B cell (primary cell): ENCODE measurements at regions not wholly inside any gene's neighbourhood (a gene's known extent, or its start where the extent isn't known, plus 50 kb on each side); places are given as distances from the start of the nearest gene placed in this dataset.

Experiments used
- ATAC-seq: fragments of 200-7000 bp; cut with Tn5 transposase; one replicate; pipeline ENCODE4 v1.10.0; 2021; ENCODE audit warnings: low read depth, mild to moderate bottlenecking, moderate number of reproducible peaks, moderate library complexity
- CTCF ChIA-PET: fragments of 350-600 bp; sonication (Branson Sonifier 250); formaldehyde crosslinking; loops from one replicate; lab custom pipeline; 2021; ENCODE audit warnings: antibody characterized with exemption, inconsistent platforms; lab: Charles Lee
- POLR2A ChIA-PET: fragments of 350-600 bp; sonication (Branson Sonifier 250); formaldehyde crosslinking; loops from one replicate; lab custom pipeline; 2021; ENCODE audit warnings: antibody characterized with exemption; lab: Charles Lee
- DNase-seq: peaks from one replicate; pipeline ENCODE4 v3.0.0; 2013
- H2AFZ ChIP-seq: 2 replicates; pipeline ENCODE4 v1.6.1; 2012; ENCODE audit warnings: mild to moderate bottlenecking, low read depth, low read length; ENCODE audit not compliant: insufficient read depth, poor library complexity, severe bottlenecking
- H3K27ac ChIP-seq, 2 donors: 1 replicate in 1 of 2; 2 replicates in 1 of 2; pipeline ENCODE4 v1.5.1; 2012 to 2013; ENCODE audit warnings: low read length in 2 of 2, mild to moderate bottlenecking in 2 of 2, moderate library complexity in 1 of 2
- H3K27me3 ChIP-seq, 4 experiments: fragments of 200-600 bp in 1 of 4; sonication (generic) in 1 of 4; replicated peaks in 1 of 4; 1 replicate in 2 of 4; 2 replicates in 2 of 4; pipeline versions ENCODE4 v1.6.1 to v1.7.0; 2013 to 2016; ENCODE audit warnings: low read length in 3 of 4, mild to moderate bottlenecking in 2 of 4, mixed read lengths in 1 of 4, moderate library complexity in 1 of 4; ENCODE audit not compliant: insufficient read depth in 4 of 4, control insufficient read depth in 3 of 4; ENCODE audit errors: control extremely low read depth in 1 of 4
- H3K36me3 ChIP-seq, 2 experiments: replicated peaks in 1 of 2; 1 replicate in 1 of 2; 2 replicates in 1 of 2; pipeline versions ENCODE4 v1.6.1 to v1.7.1; 2013; ENCODE audit warnings: low read length in 1 of 2; ENCODE audit not compliant: insufficient read depth in 2 of 2, control insufficient read depth in 1 of 2; ENCODE audit errors: control extremely low read depth in 1 of 2, extremely low read depth in 1 of 2
- H3K4me1 ChIP-seq, 2 donors: fragments of 200-600 bp in 1 of 2; sonication (generic) in 1 of 2; 1 replicate in 1 of 2; 2 replicates in 1 of 2; pipeline versions ENCODE4 v1.5.1 to v1.6.1; 2013 to 2017; ENCODE audit warnings: low read length in 2 of 2; ENCODE audit not compliant: control insufficient read depth in 2 of 2, insufficient read depth in 2 of 2
- H3K4me2 ChIP-seq: replicated peaks from 2 replicates; pipeline ENCODE3; 2012; ENCODE audit warnings: mild to moderate bottlenecking, low read depth, low read length; ENCODE audit not compliant: poor library complexity, severe bottlenecking
- H3K4me3 ChIP-seq, 5 experiments: fragments of 200-600 bp in 1 of 5; sonication (generic) in 1 of 5; 1 replicate in 3 of 5; 2 replicates in 2 of 5; pipeline versions ENCODE4 v1.5.1 to v1.7.0; 2011 to 2016; ENCODE audit warnings: low read length in 4 of 5, mild to moderate bottlenecking in 4 of 5, low read depth in 2 of 5, control low read depth in 1 of 5, moderate library complexity in 1 of 5; ENCODE audit not compliant: insufficient read depth in 1 of 5; ENCODE audit errors: control extremely low read depth in 1 of 5, extremely low read depth in 1 of 5
- H3K79me2 ChIP-seq: fragments of 200-600 bp; sonication (generic); one replicate; pipeline ENCODE4 v1.6.0; 2016; ENCODE audit warnings: low read length; ENCODE audit not compliant: control insufficient read depth, insufficient read depth
- H3K9ac ChIP-seq: fragments of 200-600 bp; sonication (generic); 2 replicates; pipeline ENCODE4 v1.6.1; 2017; ENCODE audit warnings: mild to moderate bottlenecking, low read length, moderate library complexity
- H3K9me3 ChIP-seq, 3 donors: one replicate each; pipeline versions ENCODE4 v1.6.1 to v1.7.1; 2013; ENCODE audit warnings: low read length in 2 of 3; ENCODE audit not compliant: control insufficient read depth in 2 of 3, insufficient read depth in 1 of 3; ENCODE audit errors: control extremely low read depth in 1 of 3
- H4K20me1 ChIP-seq: 2 replicates; pipeline ENCODE4 v1.6.0; 2012; ENCODE audit warnings: mild to moderate bottlenecking, low read length; ENCODE audit not compliant: insufficient read depth, control insufficient read depth, poor library complexity, severe bottlenecking
- H3K27ac Mint-ChIP-seq: one replicate; pipeline ENCODE4 v1.8.0; 2021; ENCODE audit warnings: mixed read lengths
- H3K27me3 Mint-ChIP-seq: one replicate; pipeline ENCODE4 v1.8.0; 2021; ENCODE audit warnings: mixed read lengths
- H3K4me1 Mint-ChIP-seq: one replicate; pipeline ENCODE4 v1.8.0; 2021; ENCODE audit warnings: mixed read lengths
- H3K4me3 Mint-ChIP-seq: one replicate; pipeline ENCODE4 v1.8.0; 2021; ENCODE audit warnings: mixed read lengths
- H3K9me3 Mint-ChIP-seq: one replicate; pipeline ENCODE4 v1.8.0; 2022; ENCODE audit warnings: mixed read lengths; ENCODE audit not compliant: insufficient read depth
- EZH2 ChIP-seq: IDR thresholded peaks from 2 replicates; pipeline ENCODE4 v1.6.1; 2012; ENCODE audit warnings: borderline replicate concordance, low read depth, mild to moderate bottlenecking, moderate library complexity, low read length; ENCODE audit not compliant: insufficient read depth, poor library complexity, severe bottlenecking
- WGBS: methylation state at CpG from one replicate; pipeline ENCODE4 v1.1.5; 2013; ENCODE audit warnings: missing lambda C conversion rate; ENCODE audit not compliant: insufficient coverage; 5-methylcytosine and 5-hydroxymethylcytosine counted together
- intact Hi-C: fragments of 100-400 bp; cut with micrococcal nuclease; formaldehyde crosslinking; loops from one replicate; pipeline ENCODE4 v1.10.0; 2022
- TF ChIP-seq, protein P1 (sequence below): fragments of 200-600 bp; IDR thresholded peaks from one replicate; pipeline ENCODE4 v1.8.0; 2022; ENCODE audit warnings: antibody characterized with exemption, mild to moderate bottlenecking

DNA sequence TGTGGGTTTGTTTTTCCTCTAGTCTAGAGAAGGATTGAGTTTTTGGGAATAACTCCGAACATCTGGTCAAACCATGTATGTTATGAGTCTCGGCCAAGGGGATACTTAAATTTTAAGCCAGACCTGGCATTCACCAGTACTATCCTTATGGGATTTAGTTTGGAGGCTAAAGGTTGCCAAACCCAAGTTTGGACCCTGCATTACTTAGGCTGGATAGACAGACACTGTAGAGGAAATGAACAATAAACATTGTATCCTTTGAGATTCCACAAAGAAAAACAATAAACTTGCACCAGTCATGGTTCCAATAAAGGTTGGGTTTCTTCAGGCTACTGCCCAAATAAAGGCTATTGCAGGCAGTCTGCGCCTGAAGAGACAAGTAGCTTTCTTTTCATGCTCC lies 296.7 kb upstream of the MEF2C start:
- H3K9ac ChIP-seq, result no peak overlapping the region
- intact Hi-C loops, result loop anchor here (10.0 kb wide), 1 partner anchor 545 kb away; no protein-coding TSS in a partner anchor
- Mint-ChIP-seq H3K27ac (no peak overlapping the region), H3K27me3 (no peaks in the 10 kb centered on the region), H3K4me3 (no peak overlapping the region), H3K9me3 (no peaks in the 10 kb centered on the region), H3K4me1 (no peaks in the 10 kb centered on the region)
- CTCF ChIA-PET, result no interaction called here
- DNase-seq, result no peak
- H3K36me3 ChIP-seq, result no peaks in the 10 kb centered on the region
- WGBS, result 100% methylated on average over 1 of the region's 3 CpGs
- H3K27me3 ChIP-seq, result no peaks in the 10 kb centered on the region
- H3K4me1 ChIP-seq, result no peaks in the 10 kb centered on the region
- TF ChIP-seq, protein P1, sequence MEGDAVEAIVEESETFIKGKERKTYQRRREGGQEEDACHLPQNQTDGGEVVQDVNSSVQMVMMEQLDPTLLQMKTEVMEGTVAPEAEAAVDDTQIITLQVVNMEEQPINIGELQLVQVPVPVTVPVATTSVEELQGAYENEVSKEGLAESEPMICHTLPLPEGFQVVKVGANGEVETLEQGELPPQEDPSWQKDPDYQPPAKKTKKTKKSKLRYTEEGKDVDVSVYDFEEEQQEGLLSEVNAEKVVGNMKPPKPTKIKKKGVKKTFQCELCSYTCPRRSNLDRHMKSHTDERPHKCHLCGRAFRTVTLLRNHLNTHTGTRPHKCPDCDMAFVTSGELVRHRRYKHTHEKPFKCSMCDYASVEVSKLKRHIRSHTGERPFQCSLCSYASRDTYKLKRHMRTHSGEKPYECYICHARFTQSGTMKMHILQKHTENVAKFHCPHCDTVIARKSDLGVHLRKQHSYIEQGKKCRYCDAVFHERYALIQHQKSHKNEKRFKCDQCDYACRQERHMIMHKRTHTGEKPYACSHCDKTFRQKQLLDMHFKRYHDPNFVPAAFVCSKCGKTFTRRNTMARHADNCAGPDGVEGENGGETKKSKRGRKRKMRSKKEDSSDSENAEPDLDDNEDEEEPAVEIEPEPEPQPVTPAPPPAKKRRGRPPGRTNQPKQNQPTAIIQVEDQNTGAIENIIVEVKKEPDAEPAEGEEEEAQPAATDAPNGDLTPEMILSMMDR, result no peak
- no peak for TF ChIP-seq EZH2
- POLR2A ChIA-PET, result no interaction called here
- no peak overlapping the region for H3K4me3 ChIP-seq
- no peak overlapping the region for H3K27ac ChIP-seq
- H3K79me2 ChIP-seq, result no peaks in the 10 kb centered on the region
- H2AFZ ChIP-seq, result no peak overlapping the region
- H3K9me3 ChIP-seq, result no peaks in the 10 kb centered on the region
- no peak for ATAC-seq
- H4K20me1 ChIP-seq, result no peaks in the 10 kb centered on the region
- no peak overlapping the region for H3K4me2 ChIP-seq

DNA sequence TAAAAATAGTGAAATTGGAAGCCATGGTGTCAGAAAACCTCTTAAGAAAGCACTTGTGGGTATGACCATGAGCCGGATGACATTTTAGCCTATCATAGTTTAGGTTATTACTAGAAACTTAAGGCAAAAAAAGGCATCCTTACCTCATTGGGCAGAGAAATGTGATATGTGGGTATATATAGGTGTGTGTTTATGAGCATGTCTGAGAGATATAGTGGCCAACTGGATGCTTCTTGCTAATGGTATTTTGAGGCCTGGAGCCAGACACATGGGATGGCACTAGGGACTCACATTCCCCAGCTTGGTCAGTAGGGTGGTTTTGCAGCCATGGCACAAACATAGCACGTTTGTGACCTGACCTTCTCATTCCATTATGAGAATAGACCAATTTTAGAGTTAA lies 295.6 kb upstream of the MEF2C start:
- intact Hi-C loops, result loop anchor here (10.0 kb wide), 1 partner anchor 546 kb away; no protein-coding TSS in a partner anchor
- CTCF ChIA-PET, result no interaction called here
- TF ChIP-seq EZH2, result no peak
- TF ChIP-seq, protein P1, result no peak

More for the DNA sequence above, 295.6 kb upstream of the MEF2C start:
- no peaks in the 10 kb centered on the region for H3K4me1 ChIP-seq
- H3K27ac Mint-ChIP-seq, result no peak overlapping the region
- H3K4me1 Mint-ChIP-seq, result no peaks in the 10 kb centered on the region
- no peak overlapping the region for H2AFZ ChIP-seq
- no peak overlapping the region for H3K27ac ChIP-seq
- no peak overlapping the region for H3K9ac ChIP-seq
- no peaks in the 10 kb centered on the region for H3K9me3 Mint-ChIP-seq
- no peak for ATAC-seq
- H4K20me1 ChIP-seq, result no peaks in the 10 kb centered on the region
- H3K4me3 Mint-ChIP-seq, result no peak overlapping the region
- H3K36me3 ChIP-seq, result no peaks in the 10 kb centered on the region
- H3K4me3 ChIP-seq, result no peak overlapping the region
- H3K4me2 ChIP-seq, result no peak overlapping the region
- no peaks in the 10 kb centered on the region for H3K9me3 ChIP-seq
- DNase-seq, result no peak
- no peaks in the 10 kb centered on the region for H3K79me2 ChIP-seq
- POLR2A ChIA-PET, result no interaction called here
- H3K27me3 ChIP-seq, result no peaks in the 10 kb centered on the region
- no CpG with 5 or more reads among the region's 2 CpGs for WGBS
- no peaks in the 10 kb centered on the region for H3K27me3 Mint-ChIP-seq
